ENCODE measurements at regions not wholly inside any gene's neighbourhood (a gene's known extent, or its start where the extent isn't known, plus 50 kb on each side); places are given as distances from the start of the nearest gene placed in this dataset.

GRCh38 chr10:47187592-47187991, 112.4 kb upstream of the GDF10 start:
- intact Hi-C loops (cut with micrococcal nuclease): no loop called here

- intact Hi-C loops (cut with micrococcal nuclease): no loop called here
Observed at GRCh38 chr10:47188156-47188555, 111.8 kb upstream of the GDF10 start.

- intact Hi-C loops (cut with micrococcal nuclease): no loop called here
Observed at GRCh38 chr10:47189802-47190201, 110.2 kb upstream of the GDF10 start.

GRCh38 chr10:47190301-47190700, 109.7 kb upstream of the GDF10 start:
- intact Hi-C loops (cut with micrococcal nuclease): no loop called here

- intact Hi-C loops (cut with micrococcal nuclease): no loop called here
Observed at GRCh38 chr10:47190802-47191450, 109.1 kb upstream of the GDF10 start.

- intact Hi-C loops (cut with micrococcal nuclease): no loop called here
Observed at GRCh38 chr10:47192273-47192672, 107.7 kb upstream of the GDF10 start.

GRCh38 chr10:47193666-47194065, 106.3 kb upstream of the GDF10 start:
- intact Hi-C loops (cut with micrococcal nuclease): no loop called here

- intact Hi-C loops (cut with micrococcal nuclease): no loop called here
Observed at GRCh38 chr10:47195274-47195885, 104.6 kb upstream of the GDF10 start.

GRCh38 chr10:47196691-47197090, 103.3 kb upstream of the GDF10 start:
- intact Hi-C loops (cut with micrococcal nuclease): no loop called here

GRCh38 chr10:47198221-47198620, 101.8 kb upstream of the GDF10 start:
- intact Hi-C loops (cut with micrococcal nuclease): no loop called here

GRCh38 chr10:47205192-47205591, 94.8 kb upstream of the GDF10 start:
- intact Hi-C loops (cut with micrococcal nuclease): no loop called here

GRCh38 chr10:47206449-47207280, 93.3 kb upstream of the GDF10 start:
- intact Hi-C loops (cut with micrococcal nuclease): no loop called here

- intact Hi-C loops (cut with micrococcal nuclease): no loop called here
Observed at GRCh38 chr10:47207281-47207615, 92.7 kb upstream of the GDF10 start.

- intact Hi-C loops (cut with micrococcal nuclease): no loop called here
Observed at GRCh38 chr10:47207894-47208469, 92.0 kb upstream of the GDF10 start.

- intact Hi-C loops (cut with micrococcal nuclease): no loop called here
Observed at GRCh38 chr10:47209466-47209865, 90.5 kb upstream of the GDF10 start.

- intact Hi-C loops (cut with micrococcal nuclease): no loop called here
Observed at GRCh38 chr10:47214520-47214919, 85.5 kb upstream of the GDF10 start.

- intact Hi-C loops (cut with micrococcal nuclease): no loop called here
Observed at GRCh38 chr10:47217113-47217512, 82.9 kb upstream of the GDF10 start.

- intact Hi-C loops (cut with micrococcal nuclease): no loop called here
Observed at GRCh38 chr10:47218803-47219202, 81.2 kb upstream of the GDF10 start.

GRCh38 chr10:47222461-47222860, 77.5 kb upstream of the GDF10 start:
- intact Hi-C loops (cut with micrococcal nuclease): no loop called here

GRCh38 chr10:47223236-47223635, 76.8 kb upstream of the GDF10 start:
- intact Hi-C loops (cut with micrococcal nuclease): no loop called here

GRCh38 chr10:47224546-47225218, 75.3 kb upstream of the GDF10 start:
- intact Hi-C loops (cut with micrococcal nuclease): no loop called here
